Brain microvascular endothelial cell (primary cell): ENCODE measurements at regions not wholly inside any gene's neighbourhood (a gene's known extent, or its start where the extent isn't known, plus 50 kb on each side); places are given as distances from the start of the nearest gene placed in this dataset.

ENCODE experiments used
- DNase-seq: peaks from one replicate; pipeline ENCODE4 v3.0.0-alpha.2; 2020
- H3K27ac ChIP-seq: fragments of 250-450 bp; sonication (Bioruptor Pico); 2 replicates; pipeline ENCODE4 v1.5.1; 2020; ENCODE audit warnings: mild to moderate bottlenecking, moderate library complexity
- H3K27me3 ChIP-seq: fragments of 250-450 bp; sonication (Bioruptor Pico); replicated peaks from 2 replicates; pipeline ENCODE4 v1.5.1; 2020; ENCODE audit warnings: mild to moderate bottlenecking
- H3K36me3 ChIP-seq: fragments of 250-450 bp; sonication (Bioruptor Pico); replicated peaks from 2 replicates; pipeline ENCODE4 v1.5.1; 2020; ENCODE audit warnings: mild to moderate bottlenecking
- H3K4me3 ChIP-seq: 2 replicates; pipeline ENCODE4 v1.5.1; 2011; ENCODE audit warnings: low read depth, mild to moderate bottlenecking, control low read depth, low read length, moderate library complexity
- CTCF ChIP-seq: IDR thresholded peaks from 2 replicates; pipeline ENCODE4 v1.5.1; 2011; ENCODE audit warnings: low read depth, mild to moderate bottlenecking, moderate library complexity, low read length, control low read depth, inconsistent platforms; ENCODE audit errors: missing control alignments
- in situ Hi-C: cut with HindIII; loops from 2 replicates; pipeline ENCODE4 v1.10.0; 2017; ENCODE audit warnings: low sequenced_read_pairs, low pct_ligation_motif_present

DNA sequence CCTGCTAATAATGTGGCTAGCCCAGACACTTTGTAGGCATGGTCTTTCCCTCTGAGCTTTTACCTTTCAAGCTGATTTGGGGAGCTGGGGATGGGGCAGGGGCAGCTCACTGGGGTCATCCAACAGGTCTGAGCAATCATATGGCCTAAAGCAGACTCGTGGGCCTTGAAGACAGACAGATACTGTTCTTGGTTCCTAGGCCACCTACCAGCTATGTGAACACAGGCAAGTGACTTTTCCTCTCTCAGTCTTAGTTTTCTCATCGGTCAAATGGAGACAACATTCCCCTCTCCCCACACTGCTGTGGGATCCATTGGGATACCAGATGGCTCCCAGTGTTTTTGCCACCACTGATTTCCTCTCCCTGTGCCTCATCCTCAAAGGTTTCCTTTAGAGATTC, 181.8 kb downstream of the RRAGC start:
- no peak overlapping the region for H3K4me3 ChIP-seq
- H3K27ac ChIP-seq, result no peak overlapping the region
- in situ Hi-C loops, result no loop called here
- no peak for DNase-seq
- no peaks in the 10 kb centered on the region for H3K27me3 ChIP-seq
- TF ChIP-seq CTCF, result no peak
- no peaks in the 10 kb centered on the region for H3K36me3 ChIP-seq

DNA sequence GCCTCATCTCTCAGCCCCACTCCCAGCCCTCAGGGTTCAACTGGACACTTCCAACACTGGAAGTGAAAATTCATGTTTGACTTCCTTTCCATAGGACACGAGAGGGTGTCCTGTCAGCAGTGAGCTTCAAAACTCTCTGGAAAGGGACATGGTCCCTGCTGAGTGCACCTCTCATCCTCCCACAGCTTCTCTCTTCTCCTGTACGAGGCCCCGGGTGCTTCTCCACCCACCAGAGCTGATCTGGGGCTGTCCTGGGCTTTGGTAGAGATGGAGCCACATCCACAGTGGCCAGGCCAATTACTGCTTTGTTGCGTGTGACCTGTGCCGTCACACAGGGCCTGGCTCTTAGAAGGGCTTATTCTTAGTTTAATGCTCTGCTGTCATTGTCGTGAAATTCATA, 182.3 kb downstream of the RRAGC start:
- TF ChIP-seq CTCF, result no peak
- H3K27me3 ChIP-seq, result no peaks in the 10 kb centered on the region
- in situ Hi-C loops, result no loop called here
- no peak overlapping the region for H3K4me3 ChIP-seq
- DNase-seq, result no peak
- H3K27ac ChIP-seq, result no peak overlapping the region
- no peaks in the 10 kb centered on the region for H3K36me3 ChIP-seq

DNA sequence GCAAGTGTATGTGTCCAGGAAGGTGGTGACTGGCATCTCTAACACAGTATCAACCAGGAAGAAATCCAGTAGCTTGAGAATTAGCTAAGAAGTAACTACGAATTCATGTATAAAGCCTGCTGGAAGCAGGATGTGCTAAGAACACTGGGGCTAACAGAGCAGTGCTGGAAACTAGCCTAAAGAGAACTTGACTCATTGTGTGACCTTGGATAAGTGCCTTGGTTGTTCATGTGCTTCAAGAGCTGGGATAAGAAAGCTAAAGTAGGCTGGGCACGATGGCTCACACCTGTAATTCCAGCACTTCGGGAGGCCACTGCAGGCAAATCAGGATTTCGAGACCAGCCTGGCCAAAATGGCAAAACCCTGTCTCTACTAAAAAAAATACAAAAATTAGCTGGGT, 186.9 kb downstream of the RRAGC start:
- in situ Hi-C loops, result no loop called here
- Histone ChIP-seq H3K4me3 (no peak overlapping the region), H3K27me3 (no peaks in the 10 kb centered on the region), H3K27ac (no peak overlapping the region), H3K36me3 (no peaks in the 10 kb centered on the region)
- TF ChIP-seq CTCF, result no peak
- DNase-seq, result no peak

- TF ChIP-seq CTCF, result no peak
- in situ Hi-C loops, result no loop called here
- H3K27ac ChIP-seq, result no peak overlapping the region
- no peak for DNase-seq
- H3K27me3 ChIP-seq, result no peaks in the 10 kb centered on the region
- no peaks in the 10 kb centered on the region for H3K36me3 ChIP-seq
- H3K4me3 ChIP-seq, result no peak overlapping the region
These were observed 188.4 kb downstream of the RRAGC start for GRCh38 chr1:38671221-38671620.

DNA sequence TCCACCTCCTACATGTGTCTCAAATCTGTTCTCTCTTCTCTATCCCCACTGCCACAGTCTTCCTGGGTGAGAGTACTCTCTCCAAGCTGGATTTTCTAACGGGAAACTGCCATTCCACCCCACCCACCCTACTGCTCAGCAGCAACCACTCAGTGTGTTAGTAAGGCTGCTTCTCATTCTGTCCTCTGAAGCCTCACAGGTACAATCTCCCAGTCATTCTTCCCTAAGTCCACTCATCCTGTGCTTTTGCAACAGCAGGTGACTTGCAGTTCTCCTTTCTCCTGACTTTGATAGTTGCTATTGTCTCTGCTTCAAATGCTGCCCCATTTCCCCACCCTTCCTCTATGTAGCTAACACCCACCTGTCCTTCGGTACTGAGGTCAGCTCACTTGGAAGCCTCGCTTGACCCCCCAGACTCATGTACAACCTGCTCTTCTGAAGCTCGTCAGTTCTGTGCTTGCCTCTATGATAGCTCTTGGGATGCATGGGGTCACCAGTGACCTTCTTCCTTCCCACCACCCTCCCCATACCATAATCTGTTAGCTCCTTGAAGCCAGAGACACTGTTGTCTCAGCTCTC, 188.9 kb downstream of the RRAGC start:
- H3K36me3 ChIP-seq, result no peaks in the 10 kb centered on the region
- H3K27me3 ChIP-seq, result no peaks in the 10 kb centered on the region
- in situ Hi-C loops, result no loop called here
- no peak for DNase-seq
- no peak overlapping the region for H3K27ac ChIP-seq
- no peak overlapping the region for H3K4me3 ChIP-seq
- TF ChIP-seq CTCF, result no peak

- Histone ChIP-seq H3K4me3 (no peak overlapping the region), H3K27ac (no peak overlapping the region), H3K36me3 (no peaks in the 10 kb centered on the region), H3K27me3 (no peaks in the 10 kb centered on the region)
- no peak for DNase-seq
- in situ Hi-C loops, result no loop called here
- no peak for TF ChIP-seq CTCF
These were observed 191.9 kb downstream of the RRAGC start for GRCh38 chr1:38667626-38668025.
